ENCODE measurements at regions not wholly inside any gene's neighbourhood (a gene's known extent, or its start where the extent isn't known, plus 50 kb on each side); places are given as distances from the start of the nearest gene placed in this dataset.

- TF ChIP-seq CTCF (IDR thresholded peaks at IDR 0.05; ENCODE audit: low read depth, low read length), result no peak
- no peak for TF ChIP-seq EZH2phosphoT487 (IDR thresholded peaks at IDR 0.05; ENCODE audit: low read depth)
Measured at GRCh38 chr5:145471026-145471425, 364.1 kb downstream of the PRELID2 start.
